Keratinocyte (primary cell): ENCODE measurements at regions not wholly inside any gene's neighbourhood (a gene's known extent, or its start where the extent isn't known, plus 50 kb on each side); places are given as distances from the start of the nearest gene placed in this dataset.

Source experiments
- CTCF ChIP-seq, 3 experiments: IDR thresholded peaks in 1 of 3; conservative IDR thresholded peaks in 1 of 3; optimal IDR thresholded peaks in 1 of 3; 2 replicates in 2 of 3; 3 replicates in 1 of 3; pipeline versions ENCODE3 to v1.5.1; 2011; ENCODE audit warnings: low read length in 3 of 3, mild to moderate bottlenecking in 3 of 3, moderate library complexity in 2 of 3, control low read depth in 1 of 3, inconsistent platforms in 1 of 3; ENCODE audit not compliant: insufficient read depth in 2 of 3; ENCODE audit errors: extremely low read depth in 1 of 3
- EZH2 ChIP-seq: IDR thresholded peaks from one replicate; pipeline ENCODE4 v1.6.1; 2012; ENCODE audit warnings: inconsistent platforms, mild to moderate bottlenecking, low read length, moderate library complexity

GRCh38 chr15:75782926-75783325, 60.3 kb upstream of the UBE2Q2 start:
- TF ChIP-seq CTCF (optimal IDR thresholded peaks at IDR 0.05 in 1 of 3, IDR thresholded peaks at IDR 0.05 in 1 of 3, conservative IDR thresholded peaks at IDR 0.05 in 1 of 3; ENCODE audit: extremely low read depth in 1 of 3, insufficient read depth in 2 of 3, low read length in 3 of 3) (no peak), EZH2 (no peak)
